Astrocyte (in vitro differentiated cells and primary cell): ENCODE measurements at regions not wholly inside any gene's neighbourhood (a gene's known extent, or its start where the extent isn't known, plus 50 kb on each side); places are given as distances from the start of the nearest gene placed in this dataset.
"Not testable (repeated sequence)": the region's sequence is repeated elsewhere in the genome, so short reads cannot be mapped to it uniquely, and the experiment has no call there.

Experiments used
- DNase-seq: peaks from one replicate; pipeline ENCODE4 v3.0.0-alpha.2; 2010; ENCODE audit warnings: low read depth
- FAIRE-seq: peaks from 2 replicates; lab custom pipeline; 2011; peaks lifted over from hg19 to GRCh38; lab: Jason Lieb, UNC
- H2AFZ ChIP-seq: 2 replicates; pipeline ENCODE4 v1.6.0; 2012; ENCODE audit warnings: low read depth, low read length, inconsistent platforms
- H3K27ac ChIP-seq: 2 replicates; pipeline ENCODE4 v1.5.1; 2011; ENCODE audit warnings: low read depth, low read length, inconsistent platforms
- H3K27me3 ChIP-seq: 2 replicates; pipeline ENCODE4 v1.6.0; 2011; ENCODE audit warnings: low read length, inconsistent platforms; ENCODE audit not compliant: insufficient read depth
- H3K36me3 ChIP-seq: 2 replicates; pipeline ENCODE4 v1.5.1; 2011; ENCODE audit warnings: low read length, inconsistent platforms; ENCODE audit not compliant: insufficient read depth
- H3K4me1 ChIP-seq: 2 replicates; pipeline ENCODE4 v1.5.1; 2011; ENCODE audit warnings: low read length, inconsistent platforms; ENCODE audit not compliant: insufficient read depth
- H3K4me2 ChIP-seq: 2 replicates; pipeline ENCODE4 v1.6.0; 2012; ENCODE audit warnings: low read length, inconsistent platforms
- H3K4me3 ChIP-seq: 2 replicates; pipeline ENCODE4 v1.5.1; 2011; ENCODE audit warnings: low read depth, mild to moderate bottlenecking, low read length, inconsistent platforms; ENCODE audit not compliant: insufficient read depth
- H3K79me2 ChIP-seq: 2 replicates; pipeline ENCODE4 v1.6.0; 2012; ENCODE audit warnings: mild to moderate bottlenecking, low read length, inconsistent platforms; ENCODE audit not compliant: insufficient read depth
- H3K9ac ChIP-seq: 2 replicates; pipeline ENCODE4 v1.6.0; 2012; ENCODE audit warnings: mild to moderate bottlenecking, low read length, inconsistent platforms
- H3K9me3 ChIP-seq: 2 replicates; pipeline ENCODE4 v1.5.1; 2012; ENCODE audit warnings: low read depth, mild to moderate bottlenecking, low read length, inconsistent platforms; ENCODE audit not compliant: insufficient read depth
- H4K20me1 ChIP-seq: 2 replicates; pipeline ENCODE4 v1.6.0; 2012; ENCODE audit warnings: low read length, inconsistent platforms; ENCODE audit not compliant: insufficient read depth
- H3K27ac Mint-ChIP-seq: one replicate; pipeline ENCODE4 v1.8.0; 2021; ENCODE audit warnings: mild to moderate bottlenecking, mixed read lengths; ENCODE audit not compliant: unreplicated experiment
- H3K27me3 Mint-ChIP-seq: one replicate; pipeline ENCODE4 v1.8.0; 2021; ENCODE audit warnings: low read depth, mixed read lengths; ENCODE audit not compliant: unreplicated experiment
- H3K36me3 Mint-ChIP-seq: one replicate; pipeline ENCODE4 v1.8.0; 2021; ENCODE audit warnings: low read depth, mixed read lengths; ENCODE audit not compliant: unreplicated experiment
- H3K4me1 Mint-ChIP-seq: one replicate; pipeline ENCODE4 v1.8.0; 2021; ENCODE audit warnings: low read depth, mixed read lengths; ENCODE audit not compliant: unreplicated experiment
- H3K4me3 Mint-ChIP-seq: one replicate; pipeline ENCODE4 v1.8.0; 2021; ENCODE audit warnings: mild to moderate bottlenecking, moderate library complexity, mixed read lengths; ENCODE audit not compliant: unreplicated experiment
- H3K9me3 Mint-ChIP-seq: one replicate; pipeline ENCODE4 v1.8.0; 2021; ENCODE audit warnings: mild to moderate bottlenecking, mixed read lengths; ENCODE audit not compliant: unreplicated experiment
- EZH2 ChIP-seq: IDR thresholded peaks from 2 replicates; pipeline ENCODE4 v1.6.1; 2012; ENCODE audit warnings: mild to moderate bottlenecking, low read length, inconsistent platforms; ENCODE audit not compliant: insufficient read depth
- TF ChIP-seq, protein P1 (sequence below): IDR thresholded peaks from 2 replicates; pipeline ENCODE4 v1.5.1; 2011; ENCODE audit warnings: low read depth, mild to moderate bottlenecking, inconsistent platforms, low read length, moderate library complexity; ENCODE audit not compliant: insufficient read depth

- H3K79me2 ChIP-seq: no peaks in the 10 kb centered on the region
- no peak overlapping the region for H3K4me3 Mint-ChIP-seq
- FAIRE-seq (no peak), DNase-seq (no peak)
- TF ChIP-seq, protein P1, sequence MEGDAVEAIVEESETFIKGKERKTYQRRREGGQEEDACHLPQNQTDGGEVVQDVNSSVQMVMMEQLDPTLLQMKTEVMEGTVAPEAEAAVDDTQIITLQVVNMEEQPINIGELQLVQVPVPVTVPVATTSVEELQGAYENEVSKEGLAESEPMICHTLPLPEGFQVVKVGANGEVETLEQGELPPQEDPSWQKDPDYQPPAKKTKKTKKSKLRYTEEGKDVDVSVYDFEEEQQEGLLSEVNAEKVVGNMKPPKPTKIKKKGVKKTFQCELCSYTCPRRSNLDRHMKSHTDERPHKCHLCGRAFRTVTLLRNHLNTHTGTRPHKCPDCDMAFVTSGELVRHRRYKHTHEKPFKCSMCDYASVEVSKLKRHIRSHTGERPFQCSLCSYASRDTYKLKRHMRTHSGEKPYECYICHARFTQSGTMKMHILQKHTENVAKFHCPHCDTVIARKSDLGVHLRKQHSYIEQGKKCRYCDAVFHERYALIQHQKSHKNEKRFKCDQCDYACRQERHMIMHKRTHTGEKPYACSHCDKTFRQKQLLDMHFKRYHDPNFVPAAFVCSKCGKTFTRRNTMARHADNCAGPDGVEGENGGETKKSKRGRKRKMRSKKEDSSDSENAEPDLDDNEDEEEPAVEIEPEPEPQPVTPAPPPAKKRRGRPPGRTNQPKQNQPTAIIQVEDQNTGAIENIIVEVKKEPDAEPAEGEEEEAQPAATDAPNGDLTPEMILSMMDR: no peak
- no peak for TF ChIP-seq EZH2
- no peaks in the 10 kb centered on the region for H3K4me1 ChIP-seq
- no peak overlapping the region for H3K4me3 ChIP-seq
- no peaks in the 10 kb centered on the region for H3K36me3 Mint-ChIP-seq
- no peaks in the 10 kb centered on the region for H3K27me3 ChIP-seq
- no peak overlapping the region for H3K9ac ChIP-seq
- H3K36me3 ChIP-seq: no peaks in the 10 kb centered on the region
- H3K9me3 Mint-ChIP-seq: no peaks in the 10 kb centered on the region
- H3K4me1 Mint-ChIP-seq: peaks cover 1% of the 10 kb centered on the region
- no peak overlapping the region for H2AFZ ChIP-seq
- no peak overlapping the region for H3K27ac ChIP-seq
- H3K27ac Mint-ChIP-seq: no peak overlapping the region
- H3K4me2 ChIP-seq: no peak overlapping the region
- H4K20me1 ChIP-seq: no peaks in the 10 kb centered on the region
- no peaks in the 10 kb centered on the region for H3K9me3 ChIP-seq
- no peaks in the 10 kb centered on the region for H3K27me3 Mint-ChIP-seq
Observed at GRCh38 chr4:137852326-137852725, 320.0 kb upstream of the PCDH18 start.

DNA sequence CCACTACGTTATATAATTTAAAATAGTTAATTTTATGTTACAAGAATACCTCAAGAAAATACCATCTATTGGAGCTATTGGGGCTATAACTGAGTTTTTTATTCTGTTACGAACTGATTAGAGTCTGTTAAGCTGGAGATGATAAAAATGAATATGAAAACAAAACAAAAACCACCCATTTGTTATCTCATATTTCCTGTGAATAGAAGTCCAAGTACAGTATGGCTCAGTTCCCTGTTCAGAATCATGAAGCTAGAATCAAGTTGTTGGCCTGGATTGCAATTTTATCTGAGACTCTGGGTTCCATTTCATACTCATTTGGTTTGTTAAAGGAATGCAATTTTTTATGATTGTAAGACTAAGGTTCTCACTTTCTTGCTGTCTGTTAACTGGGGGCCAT lies 319.1 kb upstream of the PCDH18 start:
- no peaks in the 10 kb centered on the region for H3K79me2 ChIP-seq
- FAIRE-seq: no peak
- no peaks in the 10 kb centered on the region for H3K4me1 ChIP-seq
- H3K9ac ChIP-seq: no peak overlapping the region
- H2AFZ ChIP-seq: no peak overlapping the region
- peaks cover 3% of the 10 kb centered on the region for H3K4me1 Mint-ChIP-seq
- H3K27ac Mint-ChIP-seq: no peak overlapping the region
- no peaks in the 10 kb centered on the region for H3K36me3 Mint-ChIP-seq
- no peaks in the 10 kb centered on the region for H3K27me3 Mint-ChIP-seq
- H3K9me3 ChIP-seq: no peaks in the 10 kb centered on the region
- no peaks in the 10 kb centered on the region for H3K27me3 ChIP-seq
- no peaks in the 10 kb centered on the region for H4K20me1 ChIP-seq
- no peaks in the 10 kb centered on the region for H3K9me3 Mint-ChIP-seq
- no peak for TF ChIP-seq EZH2
- TF ChIP-seq, protein P1: no peak
- H3K4me3 ChIP-seq: no peak overlapping the region
- H3K36me3 ChIP-seq: no peaks in the 10 kb centered on the region
- H3K4me3 Mint-ChIP-seq: no peak overlapping the region
- no peak for DNase-seq
- no peak overlapping the region for H3K4me2 ChIP-seq
- no peak overlapping the region for H3K27ac ChIP-seq

DNA sequence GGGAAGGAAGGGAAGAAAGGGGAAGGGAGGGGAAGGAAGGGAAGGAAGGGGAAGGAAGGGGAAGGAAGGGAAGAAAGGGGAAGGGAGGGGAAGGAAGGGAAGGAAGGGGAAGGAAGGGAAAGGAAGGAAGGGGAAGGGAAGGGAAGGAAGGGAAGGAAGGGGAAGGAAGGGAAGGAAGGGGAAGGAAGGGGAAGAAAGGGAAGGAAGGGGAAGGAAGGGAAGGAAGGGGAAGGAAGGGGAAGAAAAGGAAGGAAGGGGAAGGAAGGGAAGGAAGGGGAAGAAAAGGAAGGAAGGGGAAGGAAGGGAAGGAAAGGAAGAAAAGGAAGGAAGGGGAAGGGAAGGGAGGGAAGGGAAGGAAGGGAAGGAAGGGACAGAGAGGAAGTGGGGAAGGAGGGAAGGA lies 295.7 kb upstream of the PCDH18 start:
- not testable (repeated sequence) for H3K27ac Mint-ChIP-seq, H3K4me1 Mint-ChIP-seq, H3K9me3 ChIP-seq, H4K20me1 ChIP-seq, H3K27me3 Mint-ChIP-seq, H2AFZ ChIP-seq, H3K4me2 ChIP-seq, H3K79me2 ChIP-seq, FAIRE-seq, H3K9ac ChIP-seq, H3K4me3 ChIP-seq, H3K4me3 Mint-ChIP-seq, H3K36me3 ChIP-seq, H3K36me3 Mint-ChIP-seq, H3K4me1 ChIP-seq, H3K27ac ChIP-seq, H3K27me3 ChIP-seq, DNase-seq
- peaks cover 12% of the 10 kb centered on the region for H3K9me3 Mint-ChIP-seq
